IPS DF 6.9 (cell line): ENCODE measurements at regions not wholly inside any gene's neighbourhood (a gene's known extent, or its start where the extent isn't known, plus 50 kb on each side); places are given as distances from the start of the nearest gene placed in this dataset.

Experiments used
- DNase-seq: peaks from one replicate; pipeline ENCODE4 v3.0.0-alpha.2; 2013; ENCODE audit warnings: low read depth, low spot score
- H3K27ac ChIP-seq: one replicate; pipeline ENCODE4 v1.5.1; 2013; ENCODE audit warnings: low read length, control low read depth
- H3K27me3 ChIP-seq: 2 replicates; pipeline ENCODE4 v1.6.1; 2013; ENCODE audit warnings: mild to moderate bottlenecking, low read length; ENCODE audit not compliant: control insufficient read depth, insufficient read depth
- H3K36me3 ChIP-seq: 2 replicates; pipeline ENCODE4 v1.6.1; 2013; ENCODE audit warnings: low read length; ENCODE audit not compliant: control insufficient read depth, insufficient read depth
- H3K4me1 ChIP-seq: 2 replicates; pipeline ENCODE4 v1.6.1; 2013; ENCODE audit warnings: low read length; ENCODE audit not compliant: control insufficient read depth, insufficient read depth
- H3K4me3 ChIP-seq: 2 replicates; pipeline ENCODE4 v1.5.1; 2013; ENCODE audit warnings: mild to moderate bottlenecking, low read length
- H3K9me3 ChIP-seq: 2 replicates; pipeline ENCODE4 v1.6.1; 2013; ENCODE audit warnings: low read length, inconsistent platforms; ENCODE audit not compliant: control insufficient read depth, insufficient read depth
- WGBS: extraction: QIAGEN DNeasy Blood & Tissue Kit; methylation state at CpG from one replicate; pipeline ENCODE4 v1.1.7; 2013; ENCODE audit warnings: mixed read lengths, missing lambda C conversion rate; ENCODE audit not compliant: insufficient read length, insufficient coverage; 5-methylcytosine and 5-hydroxymethylcytosine counted together

DNA sequence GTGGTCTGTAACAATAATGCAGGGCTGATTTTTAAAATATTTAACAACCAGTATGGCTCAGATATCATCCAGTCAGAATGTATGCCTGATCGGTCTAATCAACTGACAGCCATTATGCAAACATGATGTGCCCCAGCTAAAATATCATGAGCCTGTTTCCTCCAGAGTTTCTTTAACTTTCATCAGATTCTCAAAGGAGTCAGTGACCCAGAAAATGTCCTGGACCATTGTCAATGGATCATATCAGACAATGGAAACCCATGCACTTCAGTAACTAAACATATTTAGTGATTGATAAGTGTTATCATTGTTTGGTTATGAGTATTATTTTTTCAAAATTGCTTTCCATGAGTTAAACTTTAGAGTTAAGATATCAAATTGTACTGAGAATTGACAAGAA, 173.5 kb downstream of the LMBRD1 start:
- WGBS, result no CpG with 5 or more reads among the region's 1 CpG

DNA sequence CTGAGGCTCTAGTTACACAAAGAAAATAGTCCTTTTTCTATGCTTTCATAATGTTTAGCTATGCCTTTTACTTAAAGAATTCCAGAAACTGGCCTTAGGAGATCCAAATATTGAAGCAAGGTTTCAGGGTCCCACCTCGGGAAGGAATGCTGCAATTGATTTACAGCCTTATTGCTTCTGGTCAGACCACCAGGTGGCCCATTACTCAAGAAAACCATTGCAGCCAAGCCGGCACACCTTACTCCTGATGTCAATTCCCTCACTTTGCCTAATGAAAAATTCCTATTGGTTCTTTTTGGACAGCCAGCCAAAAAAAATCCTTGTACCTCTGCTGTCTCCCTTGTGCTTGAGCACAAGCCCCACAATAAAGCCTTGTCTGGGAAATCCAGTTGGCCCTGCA, 173.9 kb downstream of the LMBRD1 start:
- H3K9me3 ChIP-seq, result no peaks in the 10 kb centered on the region
- DNase-seq, result peak; percentile 9
- WGBS, result no CpG with 5 or more reads among the region's 2 CpGs

More for the DNA sequence above, 173.5 kb downstream of the LMBRD1 start:
- Histone ChIP-seq H3K4me1 (0 out of 2 replicates have a peak, but pooled peaks cover 1% of the 10 kb centered on the region), H3K9me3 (no peaks in the 10 kb centered on the region), H3K27ac (no peak overlapping the region), H3K4me3 (no peak overlapping the region), H3K27me3 (no peaks in the 10 kb centered on the region), H3K36me3 (no peaks in the 10 kb centered on the region)
- no peak for DNase-seq

DNA sequence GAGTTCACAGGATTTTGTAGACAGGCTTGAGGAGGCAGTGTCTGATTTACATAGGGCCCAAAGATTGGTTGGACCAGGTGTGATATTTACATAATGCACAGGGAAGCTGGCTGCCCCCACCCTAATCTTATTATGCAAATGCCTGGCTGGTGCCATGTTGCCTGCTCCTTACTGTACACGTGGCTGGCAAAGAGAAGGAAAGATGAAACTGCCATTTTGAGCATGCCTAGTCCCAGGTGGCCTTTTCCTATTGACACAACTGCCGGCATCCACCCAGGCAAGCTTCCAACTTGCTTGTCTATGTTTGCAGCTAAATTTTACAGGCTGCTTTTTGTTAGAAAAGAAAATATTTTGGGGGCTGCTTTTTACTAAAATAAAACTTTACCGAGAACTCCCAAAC, 174.6 kb downstream of the LMBRD1 start:
- Histone ChIP-seq H3K27ac (no peak overlapping the region), H3K27me3 (no peaks in the 10 kb centered on the region), H3K36me3 (no peaks in the 10 kb centered on the region), H3K9me3 (no peaks in the 10 kb centered on the region), H3K4me1 (0 out of 2 replicates have a peak, but pooled peaks cover 1% of the 10 kb centered on the region), H3K4me3 (no peak overlapping the region)
- DNase-seq, result no peak
- no CpG with 5 or more reads among the region's 3 CpGs for WGBS

More for the DNA sequence above, 173.9 kb downstream of the LMBRD1 start:
- Histone ChIP-seq H3K4me3 (no peak overlapping the region), H3K36me3 (no peaks in the 10 kb centered on the region), H3K27ac (no peak overlapping the region), H3K27me3 (no peaks in the 10 kb centered on the region), H3K4me1 (0 out of 2 replicates have a peak, but pooled peaks cover 1% of the 10 kb centered on the region)

DNA sequence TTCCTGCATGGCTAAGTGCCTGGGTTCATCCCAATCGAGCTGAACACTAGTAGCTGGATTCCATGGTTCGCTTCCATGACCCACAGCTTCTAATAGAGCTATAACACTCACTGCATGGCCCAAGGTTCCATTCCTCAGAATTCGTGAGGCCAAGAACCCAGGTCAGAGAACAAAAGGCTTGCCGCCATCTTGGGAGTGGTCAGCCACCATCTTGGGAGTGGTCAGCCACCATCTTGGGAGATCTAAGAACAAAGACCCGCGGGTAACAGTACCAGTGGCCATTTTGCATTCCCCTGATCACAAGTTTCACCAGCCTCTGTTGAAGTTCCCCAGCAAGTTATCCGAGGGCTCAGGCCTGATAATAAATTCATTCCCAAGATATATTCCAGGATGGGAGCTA, 179.6 kb downstream of the LMBRD1 start:
- DNase-seq, result no peak
- no CpG with 5 or more reads among the region's 7 CpGs for WGBS

DNA sequence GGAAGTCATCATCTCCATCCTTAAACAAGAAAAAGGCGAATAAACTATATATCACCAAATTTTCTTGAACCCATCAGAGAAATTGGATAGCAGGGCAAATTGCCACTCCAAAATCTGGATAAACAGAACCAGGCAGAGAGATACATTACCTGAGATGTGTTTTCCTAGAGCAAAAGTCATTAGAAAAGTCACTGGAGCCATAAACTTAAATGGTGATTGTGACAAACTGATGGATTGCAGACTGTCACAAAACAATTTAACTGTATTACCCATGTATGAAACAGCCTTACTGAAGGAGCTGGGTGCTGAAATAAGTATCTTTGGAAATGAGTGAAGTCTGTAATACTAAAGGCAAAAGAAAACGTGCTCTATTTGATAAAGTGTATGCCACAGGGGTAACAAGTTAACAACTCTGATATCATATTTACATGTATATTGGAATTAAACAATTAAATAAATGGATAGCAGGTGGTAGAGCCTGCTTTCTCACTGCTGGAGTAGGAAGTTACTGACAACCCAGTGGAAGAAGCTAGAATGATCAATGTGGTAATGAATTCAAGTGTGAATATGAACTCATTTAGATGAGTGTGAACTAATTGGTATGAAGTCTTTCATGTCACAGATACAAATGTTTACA, 186.9 kb downstream of the LMBRD1 start:
- DNase-seq, result no peak
- no peaks in the 10 kb centered on the region for H3K4me1 ChIP-seq
- H3K9me3 ChIP-seq, result no peaks in the 10 kb centered on the region
- H3K27ac ChIP-seq, result no peak overlapping the region
- H3K27me3 ChIP-seq, result no peaks in the 10 kb centered on the region
- no peak overlapping the region for H3K4me3 ChIP-seq
- WGBS, result no CpG with 5 or more reads among the region's 2 CpGs
- H3K36me3 ChIP-seq, result no peaks in the 10 kb centered on the region

More for the DNA sequence above, 179.6 kb downstream of the LMBRD1 start:
- H3K4me1 ChIP-seq, result 0 out of 2 replicates have a peak, but pooled peaks cover 1% of the 10 kb centered on the region
- H3K4me3 ChIP-seq, result no peak overlapping the region
- H3K27ac ChIP-seq, result no peak overlapping the region
- H3K36me3 ChIP-seq, result no peaks in the 10 kb centered on the region
- H3K27me3 ChIP-seq, result no peaks in the 10 kb centered on the region
- no peaks in the 10 kb centered on the region for H3K9me3 ChIP-seq

DNA sequence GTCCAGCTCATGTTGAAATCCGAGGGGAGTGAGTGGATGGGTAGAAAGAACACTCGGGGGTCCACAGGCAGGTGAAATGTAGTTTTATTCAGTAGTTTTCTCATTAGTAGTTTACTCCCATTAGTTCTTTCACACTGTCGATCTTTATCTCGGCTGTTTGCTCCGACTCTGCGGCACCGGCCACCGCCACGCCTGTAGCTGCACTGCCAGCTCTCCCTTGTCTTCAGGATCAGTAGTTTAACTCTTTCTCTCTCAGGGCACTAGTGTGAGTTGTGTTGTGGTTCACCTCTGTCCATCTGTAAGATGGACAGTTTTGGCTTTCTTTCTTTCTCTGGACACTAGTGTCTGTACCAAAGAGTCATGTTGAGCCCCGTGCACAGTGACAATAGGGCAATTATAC, 195.7 kb downstream of the LMBRD1 start:
- H3K36me3 ChIP-seq, result no peaks in the 10 kb centered on the region
- no peak overlapping the region for H3K27ac ChIP-seq
- no peak for DNase-seq
- H3K27me3 ChIP-seq, result no peaks in the 10 kb centered on the region
- H3K9me3 ChIP-seq, result no peaks in the 10 kb centered on the region
- no peak overlapping the region for H3K4me3 ChIP-seq
- H3K4me1 ChIP-seq, result no peaks in the 10 kb centered on the region
- no CpG with 5 or more reads among the region's 10 CpGs for WGBS

DNA sequence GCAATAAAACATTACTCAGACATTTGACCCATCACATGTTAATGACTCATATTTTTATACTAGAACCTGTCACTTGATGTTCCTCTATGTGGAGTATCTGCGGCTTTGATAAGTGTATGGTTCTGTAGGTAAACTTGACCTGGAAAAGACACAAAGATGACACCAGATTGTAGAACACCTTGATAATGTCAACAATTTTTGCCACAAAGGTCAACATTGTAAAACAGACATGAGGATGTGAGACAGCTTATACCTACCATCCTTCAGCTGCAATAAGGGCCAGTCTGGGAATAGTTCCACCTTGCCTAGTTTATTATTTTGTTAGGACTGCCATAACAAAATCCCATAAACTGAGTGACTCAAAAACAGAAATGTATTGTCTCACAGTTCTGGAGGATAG, 202.4 kb downstream of the LMBRD1 start:
- Histone ChIP-seq H3K27me3 (no peaks in the 10 kb centered on the region), H3K4me3 (no peak overlapping the region), H3K27ac (no peak overlapping the region), H3K9me3 (no peaks in the 10 kb centered on the region), H3K36me3 (no peaks in the 10 kb centered on the region), H3K4me1 (no peaks in the 10 kb centered on the region)
- no peak for DNase-seq
- WGBS, result no CpG with 5 or more reads among the region's 1 CpG

DNA sequence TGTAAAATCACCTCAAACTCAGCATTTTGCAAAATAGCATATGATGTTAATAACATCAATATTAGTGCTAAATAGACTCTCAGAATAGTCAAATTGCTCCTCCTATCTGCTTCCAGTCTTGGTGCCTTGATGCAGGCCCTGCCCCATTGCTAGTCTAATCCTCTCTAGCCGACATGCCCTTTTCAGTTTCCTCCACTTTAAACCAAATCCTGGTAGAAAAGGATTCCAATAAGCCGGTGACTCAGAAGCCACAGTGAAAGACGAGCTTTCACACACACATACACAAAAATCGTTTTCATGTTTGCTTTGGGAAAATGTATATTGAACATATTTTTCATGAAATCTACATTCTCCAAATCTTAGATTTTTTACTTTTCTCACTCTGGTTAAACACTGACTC, 203.1 kb downstream of the LMBRD1 start:
- Histone ChIP-seq H3K4me1 (no peaks in the 10 kb centered on the region), H3K27me3 (no peaks in the 10 kb centered on the region), H3K36me3 (no peaks in the 10 kb centered on the region), H3K27ac (no peak overlapping the region), H3K4me3 (no peak overlapping the region), H3K9me3 (no peaks in the 10 kb centered on the region)
- no peak for DNase-seq
- WGBS, result no CpG with 5 or more reads among the region's 4 CpGs

DNA sequence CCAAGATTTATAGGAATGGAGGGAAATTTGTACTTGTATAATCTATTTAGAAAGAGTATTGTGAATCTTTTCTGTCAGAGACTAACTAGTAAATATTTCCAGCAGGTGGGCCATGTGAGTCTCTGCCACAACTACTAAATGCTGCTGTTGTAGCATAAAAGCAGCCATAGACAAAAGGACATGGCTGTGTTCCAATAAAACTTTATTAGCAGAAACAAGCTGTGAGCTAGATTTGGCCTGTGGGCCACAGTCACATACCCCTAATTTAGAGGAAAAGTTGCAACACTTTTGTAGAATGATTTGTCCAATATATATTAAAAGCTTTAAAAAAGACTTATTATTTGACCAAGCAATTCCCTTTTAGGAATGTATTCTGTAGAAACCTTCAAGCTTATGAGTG, 207.2 kb downstream of the LMBRD1 start:
- H3K36me3 ChIP-seq, result no peaks in the 10 kb centered on the region

DNA sequence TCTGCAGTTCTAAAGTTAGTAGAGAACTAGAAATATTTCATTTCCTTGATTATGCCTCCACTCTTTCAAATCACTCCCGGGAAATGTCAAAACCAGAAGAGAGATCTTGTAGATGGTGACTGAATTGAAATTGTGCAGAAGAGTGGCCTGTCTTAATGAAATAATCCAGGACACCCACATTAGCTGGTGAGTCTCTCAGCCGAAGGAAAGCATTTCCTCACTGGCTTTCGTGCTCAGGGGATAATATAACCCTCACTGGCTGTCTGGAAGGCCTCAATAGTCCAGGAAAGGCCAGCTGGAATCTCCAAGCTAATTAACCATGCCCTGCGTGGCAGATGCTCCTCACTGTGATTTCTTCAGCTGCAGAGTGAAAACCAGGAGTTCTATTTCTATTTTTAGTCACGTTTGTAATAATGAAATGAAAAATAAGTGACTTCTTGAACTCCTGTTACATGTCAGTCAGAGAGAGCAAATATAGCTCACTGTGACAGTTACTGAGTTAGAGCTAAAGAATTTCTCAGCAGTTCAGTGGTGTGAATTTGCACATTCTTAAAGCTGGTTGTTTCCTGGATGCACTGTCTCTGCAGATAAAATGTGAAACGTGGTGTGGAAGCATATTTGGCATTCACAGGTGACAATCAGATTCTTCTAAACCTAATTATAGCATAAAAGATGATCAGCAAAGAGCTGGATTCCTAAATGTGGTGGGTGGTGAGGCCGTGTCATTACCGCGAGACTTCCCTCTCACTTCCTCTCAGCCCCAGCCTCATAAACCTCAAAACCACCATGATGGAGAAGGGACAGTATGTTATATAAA, 211.7 kb downstream of the LMBRD1 start:
- Histone ChIP-seq H3K9me3 (no peaks in the 10 kb centered on the region), H3K4me3 (no peak overlapping the region), H3K36me3 (no peaks in the 10 kb centered on the region), H3K27ac (no peak overlapping the region), H3K27me3 (no peaks in the 10 kb centered on the region), H3K4me1 (no peaks in the 10 kb centered on the region)
- no CpG with 5 or more reads among the region's 9 CpGs for WGBS
- no peak for DNase-seq

More for the DNA sequence above, 207.2 kb downstream of the LMBRD1 start:
- Histone ChIP-seq H3K9me3 (no peaks in the 10 kb centered on the region), H3K4me1 (no peaks in the 10 kb centered on the region), H3K27ac (no peak overlapping the region), H3K27me3 (no peaks in the 10 kb centered on the region), H3K4me3 (no peak overlapping the region)
- DNase-seq, result no peak
